ENCODE measurements at regions not wholly inside any gene's neighbourhood (a gene's known extent, or its start where the extent isn't known, plus 50 kb on each side); places are given as distances from the start of the nearest gene placed in this dataset.

- no peak for TF ChIP-seq POLR2A (IDR thresholded peaks at IDR 0.05)
- TF ChIP-seq, protein P1, sequence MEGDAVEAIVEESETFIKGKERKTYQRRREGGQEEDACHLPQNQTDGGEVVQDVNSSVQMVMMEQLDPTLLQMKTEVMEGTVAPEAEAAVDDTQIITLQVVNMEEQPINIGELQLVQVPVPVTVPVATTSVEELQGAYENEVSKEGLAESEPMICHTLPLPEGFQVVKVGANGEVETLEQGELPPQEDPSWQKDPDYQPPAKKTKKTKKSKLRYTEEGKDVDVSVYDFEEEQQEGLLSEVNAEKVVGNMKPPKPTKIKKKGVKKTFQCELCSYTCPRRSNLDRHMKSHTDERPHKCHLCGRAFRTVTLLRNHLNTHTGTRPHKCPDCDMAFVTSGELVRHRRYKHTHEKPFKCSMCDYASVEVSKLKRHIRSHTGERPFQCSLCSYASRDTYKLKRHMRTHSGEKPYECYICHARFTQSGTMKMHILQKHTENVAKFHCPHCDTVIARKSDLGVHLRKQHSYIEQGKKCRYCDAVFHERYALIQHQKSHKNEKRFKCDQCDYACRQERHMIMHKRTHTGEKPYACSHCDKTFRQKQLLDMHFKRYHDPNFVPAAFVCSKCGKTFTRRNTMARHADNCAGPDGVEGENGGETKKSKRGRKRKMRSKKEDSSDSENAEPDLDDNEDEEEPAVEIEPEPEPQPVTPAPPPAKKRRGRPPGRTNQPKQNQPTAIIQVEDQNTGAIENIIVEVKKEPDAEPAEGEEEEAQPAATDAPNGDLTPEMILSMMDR (IDR thresholded peaks at IDR 0.05), result no peak
- no peak for ATAC-seq
- no peak overlapping the region for H3K27ac ChIP-seq
- peaks cover 0 to 8% (median 0%) of the 10 kb centered on the region in 3 donors for H3K9me3 ChIP-seq
- intact Hi-C loops (cut with DNase I), result no loop called here
- no peak for DNase-seq
- H3K36me3 ChIP-seq (replicated peaks in 1 of 2; ENCODE audit: insufficient read depth in 1 of 2, low read depth in 2 of 2), result no peaks in the 10 kb centered on the region
- no peaks in the 10 kb centered on the region for H3K4me1 ChIP-seq
- no peaks in the 10 kb centered on the region for H3K27me3 ChIP-seq
- 78 to 92% methylated on average over 6 to 7 of the region's 7 CpGs for WGBS, 2 donors
- no peak overlapping the region for H3K4me3 ChIP-seq
These were observed 247.0 kb downstream of the ERMARD start for GRCh38 chr6:169998457-169998856.

DNA sequence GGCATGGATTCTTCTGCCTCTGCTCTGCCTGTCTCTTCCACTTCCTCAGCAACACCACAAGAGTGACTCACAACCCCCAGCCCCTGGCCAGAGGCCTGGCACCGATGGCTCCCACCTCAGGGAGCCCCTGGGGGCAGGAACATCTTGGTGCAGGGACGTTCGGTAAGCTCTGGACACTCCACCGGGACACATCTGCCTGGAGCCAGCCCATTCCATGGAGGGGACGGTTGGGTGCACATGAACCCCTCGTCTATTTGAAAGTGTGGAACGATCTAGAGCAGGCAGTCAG is 246.5 kb downstream of the ERMARD start:
- WGBS, 2 donors, result 69 to 86% methylated on average over 7 of the region's 7 CpGs
- intact Hi-C loops (cut with DNase I), result no loop called here
- Histone ChIP-seq H3K9me3 (peaks cover 0 to 8% (median 0%) of the 10 kb centered on the region in 3 donors), H3K27me3 (no peaks in the 10 kb centered on the region), H3K4me3 (no peak overlapping the region), H3K4me1 (no peaks in the 10 kb centered on the region), H3K36me3 (replicated peaks in 1 of 2; ENCODE audit: insufficient read depth in 1 of 2, low read depth in 2 of 2) (no peaks in the 10 kb centered on the region), H3K27ac (no peak overlapping the region)
- TF ChIP-seq POLR2A (IDR thresholded peaks at IDR 0.05), result no peak
- TF ChIP-seq, protein P1 (IDR thresholded peaks at IDR 0.05), result no peak
- DNase-seq (no peak), ATAC-seq (no peak)

DNA sequence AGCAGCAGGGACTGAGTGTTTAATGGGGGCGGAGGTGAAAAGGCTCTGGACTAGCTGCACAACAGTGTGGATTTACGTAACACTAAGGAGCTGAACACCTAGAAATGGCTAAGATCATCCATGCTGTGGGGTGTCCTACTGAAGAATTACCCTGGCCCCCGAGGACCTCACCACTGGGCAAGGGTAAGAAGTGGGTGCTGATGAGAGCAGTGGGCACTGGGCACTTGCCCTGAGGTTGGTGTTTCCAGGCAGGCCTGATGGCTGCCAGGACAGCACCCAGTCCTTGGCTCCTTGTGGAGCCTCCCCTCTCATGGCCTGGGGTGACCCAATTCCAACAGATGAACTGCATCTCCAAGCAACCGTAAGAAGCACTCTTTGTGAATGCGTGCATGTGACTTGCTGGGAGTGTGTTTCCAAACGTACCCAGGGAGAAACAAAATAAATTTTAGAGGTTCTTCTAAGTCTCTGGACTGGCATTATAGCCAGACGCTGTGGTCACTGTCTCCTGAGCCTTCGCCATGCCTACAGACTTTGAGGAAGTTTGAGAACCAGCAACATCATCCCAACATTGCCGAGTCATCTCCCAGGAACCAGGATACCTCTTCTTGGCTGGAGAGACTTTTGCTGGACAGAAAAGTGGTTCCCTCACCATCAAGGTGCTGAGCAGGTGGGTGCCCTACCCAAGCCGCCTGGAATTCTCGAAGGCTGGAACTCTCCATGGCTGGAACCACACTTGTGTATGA is 245.9 kb downstream of the ERMARD start:
- no peak for ATAC-seq
- intact Hi-C loops (cut with DNase I), result no loop called here
- Histone ChIP-seq H3K9me3 (peaks cover 0 to 3% (median 0%) of the 10 kb centered on the region in 3 donors), H3K27ac (peak overlapping the region in 1 of 4 donors; percentile 36), H3K36me3 (replicated peaks in 1 of 2; ENCODE audit: insufficient read depth in 1 of 2, low read depth in 2 of 2) (no peaks in the 10 kb centered on the region), H3K27me3 (no peaks in the 10 kb centered on the region), H3K4me3 (no peak overlapping the region), H3K4me1 (no peaks in the 10 kb centered on the region)
- no peak for TF ChIP-seq POLR2A (IDR thresholded peaks at IDR 0.05)
- TF ChIP-seq, protein P1 (IDR thresholded peaks at IDR 0.05), result no peak
- 80 to 87% methylated on average over 11 of the region's 11 CpGs for WGBS, 2 donors
- peak in 1 of 4 donors; percentile 42 for DNase-seq

DNA sequence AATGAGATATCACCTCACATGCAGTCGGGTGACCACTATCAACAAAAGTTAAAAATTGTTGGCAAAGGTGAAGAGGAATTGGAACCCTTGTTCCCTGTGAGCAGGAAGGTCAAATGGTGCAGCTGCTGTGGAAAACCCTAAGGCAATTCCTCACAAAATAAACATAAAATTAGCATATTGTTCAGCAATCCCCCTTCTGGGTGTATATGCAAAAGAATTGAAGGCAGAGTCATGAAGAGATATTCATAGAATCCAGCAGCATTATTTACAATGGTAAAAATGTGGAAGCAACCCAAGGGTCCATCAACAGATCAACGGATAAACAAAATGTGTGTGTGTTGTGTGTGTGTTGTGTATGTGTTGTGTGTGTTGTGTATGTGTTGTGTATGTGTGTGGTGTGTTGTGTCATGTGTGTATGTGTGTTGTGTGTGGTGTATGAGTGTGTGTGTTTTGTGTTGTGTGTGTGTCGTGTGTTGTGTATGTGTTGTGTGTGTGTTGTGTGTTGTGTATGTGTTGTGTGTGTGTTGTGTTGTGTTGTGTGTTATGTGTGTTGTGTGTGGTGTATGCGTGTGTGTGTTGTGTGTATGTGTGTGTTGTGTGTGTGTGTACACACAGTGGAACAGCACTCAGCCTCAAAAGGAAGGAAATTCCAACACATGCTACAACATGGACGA is 245.1 kb downstream of the ERMARD start:
- no peaks in the 10 kb centered on the region for H3K27me3 ChIP-seq
- WGBS, 2 donors, result 69 to 92% methylated on average over 4 to 5 of the region's 5 CpGs
- H3K4me1 ChIP-seq, result no peaks in the 10 kb centered on the region
- no peak overlapping the region for H3K4me3 ChIP-seq
- DNase-seq (no peak), ATAC-seq (no peak)
- H3K27ac ChIP-seq, result no peak overlapping the region
- no peaks in the 10 kb centered on the region for H3K9me3 ChIP-seq
- intact Hi-C loops (cut with DNase I), result no loop called here
- no peaks in the 10 kb centered on the region for H3K36me3 ChIP-seq (replicated peaks in 1 of 2; ENCODE audit: insufficient read depth in 1 of 2, low read depth in 2 of 2)
- TF ChIP-seq, protein P1 (IDR thresholded peaks at IDR 0.05), result no peak
- no peak for TF ChIP-seq POLR2A (IDR thresholded peaks at IDR 0.05)

- Histone ChIP-seq H3K4me1 (no peaks in the 10 kb centered on the region), H3K27me3 (no peaks in the 10 kb centered on the region), H3K36me3 (replicated peaks in 1 of 2; ENCODE audit: insufficient read depth in 1 of 2, low read depth in 2 of 2) (no peaks in the 10 kb centered on the region), H3K4me3 (no peak overlapping the region), H3K9me3 (no peaks in the 10 kb centered on the region), H3K27ac (no peak overlapping the region)
- intact Hi-C loops (cut with DNase I), result no loop called here
- TF ChIP-seq POLR2A (IDR thresholded peaks at IDR 0.05), result no peak
- TF ChIP-seq, protein P1 (IDR thresholded peaks at IDR 0.05), result no peak
- no peak for DNase-seq
- WGBS, 2 donors, result 82 to 89% methylated on average over 8 of the region's 8 CpGs
- ATAC-seq, result no peak
These were observed 243.3 kb downstream of the ERMARD start for GRCh38 chr6:169994739-169995138.

Measured in body of pancreas (tissue), 4 donors.